ENCODE measurements at regions not wholly inside any gene's neighbourhood (a gene's known extent, or its start where the extent isn't known, plus 50 kb on each side); places are given as distances from the start of the nearest gene placed in this dataset.

- H3K27ac ChIP-seq, result no peak overlapping the region
Measured at GRCh38 chr10:119996944-119997343, 104.4 kb downstream of the SEC23IP start.

GRCh38 chr10:119997429-119997828 lies 104.9 kb downstream of the SEC23IP start:
- no peak for TF ChIP-seq CTCF (conservative IDR thresholded peaks at IDR 0.05)
- no peak overlapping the region for H3K27ac ChIP-seq

More at GRCh38 chr10:119996944-119997343, 104.4 kb downstream of the SEC23IP start:
- TF ChIP-seq CTCF (conservative IDR thresholded peaks at IDR 0.05), result no peak

- TF ChIP-seq CTCF (conservative IDR thresholded peaks at IDR 0.05), result no peak
- H3K27ac ChIP-seq, result no peak overlapping the region
Measured at GRCh38 chr10:120002785-120003184, 110.3 kb downstream of the SEC23IP start.

DNA sequence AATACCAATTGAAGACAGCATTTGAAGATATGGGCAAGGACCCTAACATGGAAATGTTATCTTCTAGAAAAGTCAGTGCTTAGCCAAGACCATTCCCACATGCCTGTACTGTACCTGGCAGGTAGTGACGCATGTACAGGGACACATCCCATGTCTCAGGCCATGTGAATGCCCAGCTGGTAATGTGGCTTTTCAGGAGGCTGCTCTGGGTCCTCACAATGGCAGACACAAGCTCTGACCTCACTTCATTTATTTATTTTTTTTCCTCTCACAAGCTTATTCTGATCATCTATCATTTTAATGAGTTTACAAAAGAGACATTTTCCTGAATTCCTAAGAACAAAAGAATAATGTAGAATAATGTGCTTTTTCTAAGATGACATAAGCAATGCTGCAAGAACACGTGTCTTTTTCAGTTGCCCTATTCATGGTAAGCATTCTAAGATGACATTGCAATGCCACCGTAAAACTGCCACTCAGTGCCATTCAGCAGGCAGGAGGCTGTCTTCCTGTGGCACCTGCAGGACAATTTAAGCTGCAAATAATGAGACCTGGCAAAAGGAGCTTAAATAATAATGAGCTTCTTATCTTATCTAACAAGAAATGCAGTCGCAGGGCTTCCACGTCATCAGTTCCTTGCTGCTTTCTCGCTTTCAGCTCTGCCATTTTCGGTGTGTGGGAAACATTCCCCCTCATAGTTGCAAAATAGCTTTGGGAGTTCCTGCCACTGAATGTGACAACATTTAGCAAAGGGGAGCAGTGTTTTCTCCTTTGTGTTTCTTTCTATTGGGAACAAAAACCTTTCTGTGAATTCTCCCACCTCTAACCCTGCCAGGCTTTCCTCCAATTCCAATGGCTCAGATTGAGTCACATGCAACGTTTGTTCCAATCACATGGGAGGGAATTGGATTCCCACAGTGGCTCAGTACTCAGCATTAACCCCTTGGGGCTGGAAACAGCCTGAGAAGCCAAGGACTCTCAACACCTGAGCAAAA lies 113.0 kb downstream of the SEC23IP start:
- no peak for TF ChIP-seq CTCF (conservative IDR thresholded peaks at IDR 0.05)
- no peak overlapping the region for H3K27ac ChIP-seq

DNA sequence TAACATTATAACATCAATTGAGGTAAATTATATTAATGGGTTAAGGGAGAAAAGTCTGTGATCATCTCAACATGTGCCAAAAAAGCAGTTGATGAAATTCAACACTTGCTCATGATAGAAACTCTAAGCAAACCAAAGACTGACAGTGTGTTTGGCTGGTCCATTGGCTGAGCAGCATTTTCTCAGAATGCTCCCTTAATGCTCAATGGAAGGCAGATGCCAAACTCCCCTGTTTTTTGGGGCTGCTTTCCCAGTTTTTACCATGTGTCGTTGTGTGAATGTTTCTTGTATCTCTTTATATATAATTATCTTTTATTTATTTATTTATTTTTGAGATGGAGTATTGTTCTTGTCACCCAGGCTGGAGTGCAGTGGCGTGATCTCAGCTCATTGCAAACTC lies 114.7 kb downstream of the SEC23IP start:
- TF ChIP-seq CTCF (conservative IDR thresholded peaks at IDR 0.05), result no peak
- no peak overlapping the region for H3K27ac ChIP-seq

DNA sequence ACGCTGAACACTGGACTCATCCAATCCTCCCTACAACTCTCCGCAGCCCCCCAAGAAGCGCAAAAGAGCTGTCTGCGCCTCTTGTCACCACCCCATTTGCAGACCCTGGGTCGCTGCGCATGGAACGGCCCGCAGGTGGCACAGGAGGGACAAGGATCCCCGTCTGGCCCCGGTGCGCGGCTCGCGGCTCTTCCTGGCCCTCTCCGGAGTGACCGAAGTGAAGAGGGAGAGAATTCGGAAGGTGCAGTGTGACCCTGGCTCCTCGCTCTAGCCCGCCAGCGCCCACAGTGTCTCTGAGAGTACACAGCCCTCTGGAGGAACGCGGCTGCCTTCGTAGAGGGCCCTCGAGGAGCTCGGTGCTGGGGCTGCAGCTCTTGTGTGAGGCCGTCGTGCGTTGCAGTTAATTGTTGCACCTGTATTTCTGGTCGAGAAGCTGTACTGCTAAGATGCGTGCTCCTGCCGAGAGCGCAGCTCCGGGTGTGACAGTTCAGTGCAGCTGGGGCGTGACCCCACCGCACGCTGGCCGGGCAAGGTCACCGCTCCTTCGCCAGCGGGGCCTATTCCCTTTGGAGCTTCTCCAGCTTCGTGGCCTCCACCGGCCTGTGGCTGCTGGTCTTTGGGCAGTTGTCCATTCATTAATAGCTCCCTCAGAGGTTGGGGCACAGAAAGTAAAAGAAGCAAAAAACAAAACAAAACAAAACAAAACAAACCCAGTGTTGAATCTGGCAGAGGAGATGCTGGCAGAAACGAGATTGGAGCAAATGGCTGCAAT lies 119.0 kb downstream of the SEC23IP start:
- no peak for TF ChIP-seq CTCF (conservative IDR thresholded peaks at IDR 0.05)
- no peak overlapping the region for H3K27ac ChIP-seq

GRCh38 chr10:120012131-120012400 lies 119.5 kb downstream of the SEC23IP start:
- TF ChIP-seq CTCF (conservative IDR thresholded peaks at IDR 0.05), result no peak
- no peak overlapping the region for H3K27ac ChIP-seq
